GM12892 (cell line): ENCODE measurements at regions not wholly inside any gene's neighbourhood (a gene's known extent, or its start where the extent isn't known, plus 50 kb on each side); places are given as distances from the start of the nearest gene placed in this dataset.

ENCODE experiments used
- POLR2A ChIP-seq: IDR thresholded peaks from 2 replicates; pipeline ENCODE4 v1.6.1; 2011; ENCODE audit warnings: low read depth, low read length, control low read depth
- POLR2AphosphoS5 ChIP-seq: IDR thresholded peaks from 2 replicates; pipeline ENCODE4 v1.6.1; 2011; ENCODE audit warnings: low read depth, low read length, control low read depth

DNA sequence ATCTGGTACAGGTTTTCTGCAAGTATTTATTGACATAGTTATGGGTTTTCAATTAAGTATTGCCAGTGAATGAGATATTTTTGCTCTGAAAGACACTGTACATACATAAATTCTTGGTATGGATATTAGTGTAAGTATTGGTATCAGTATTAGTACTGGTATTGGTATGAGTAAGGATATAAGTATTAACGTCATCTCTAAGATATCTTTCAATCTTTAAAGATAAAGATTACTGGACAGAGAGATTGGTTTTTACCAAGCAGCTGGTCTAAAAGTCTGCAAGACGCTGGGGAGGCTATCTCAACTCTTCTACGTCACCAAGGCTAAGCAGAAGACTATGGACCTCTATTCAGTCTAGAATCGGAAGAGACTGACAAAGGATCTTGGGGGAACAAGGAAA lies 234.5 kb downstream of the NXPE2 start:
- TF ChIP-seq POLR2A (no peak), POLR2AphosphoS5 (no peak)
